Body of pancreas (tissue), 4 donors: ENCODE measurements at regions not wholly inside any gene's neighbourhood (a gene's known extent, or its start where the extent isn't known, plus 50 kb on each side); places are given as distances from the start of the nearest gene placed in this dataset.

Experiments used
- ATAC-seq: fragments of 150-250 bp; one replicate; pipeline ENCODE4 v1.9.1; 2016
- DNase-seq, 4 donors: peaks; one replicate each; pipeline ENCODE4 v3.0.0-alpha.2; 2019
- H3K27ac ChIP-seq, 4 donors: fragments of 200-600 bp; sonication (generic); 1 replicate in 3 of 4; 2 replicates in 1 of 4; pipeline versions ENCODE4 v1.5.1 to v1.6.1; 2016 to 2019; ENCODE audit warnings: mild to moderate bottlenecking in 1 of 4, mixed read lengths in 1 of 4, moderate library complexity in 1 of 4
- H3K27me3 ChIP-seq, 2 donors: fragments of 200-600 bp; sonication (generic); one replicate each; pipeline ENCODE4 v1.6.0; 2016; ENCODE audit warnings: mild to moderate bottlenecking in 1 of 2
- H3K36me3 ChIP-seq, 2 donors: fragments of 200-600 bp; sonication (generic); replicated peaks in 1 of 2; 2 replicates each; pipeline ENCODE4 v1.5.1; 2016; ENCODE audit warnings: low read depth in 2 of 2; ENCODE audit not compliant: insufficient read depth in 1 of 2
- H3K4me1 ChIP-seq: fragments of 200-600 bp; sonication (generic); one replicate; pipeline ENCODE4 v1.6.0; 2016
- H3K4me3 ChIP-seq, 2 donors: fragments of 200-600 bp; sonication (generic); 1 replicate in 1 of 2; 2 replicates in 1 of 2; pipeline ENCODE4 v1.5.1; 2016 to 2019
- H3K9me3 ChIP-seq, 3 donors: fragments of 200-600 bp; sonication (generic); 1 replicate in 2 of 3; 2 replicates in 1 of 3; pipeline ENCODE4 v1.5.1; 2016
- POLR2A ChIP-seq, 3 donors: fragments of 450-650 bp; IDR thresholded peaks; one replicate each; pipeline ENCODE4 v1.6.1; 2016; ENCODE audit warnings: antibody characterized with exemption in 3 of 3, mild to moderate bottlenecking in 2 of 3
- WGBS, 2 donors: methylation state at CpG; one replicate each; pipeline ENCODE4 v1.1.5; 2017; 5-methylcytosine and 5-hydroxymethylcytosine counted together
- intact Hi-C: fragments of 100-400 bp; cut with DNase I; formaldehyde crosslinking; loops from one replicate; pipeline ENCODE4 v1.15.1; 2023
- TF ChIP-seq, protein P1 (sequence below), 7 experiments: fragments of 450-650 bp in 4 of 7; fragments of 200-600 bp in 3 of 7; sonication (generic) in 3 of 7; IDR thresholded peaks; one replicate each; pipeline ENCODE4 v1.5.1; 2016 to 2019; ENCODE audit warnings: antibody characterized with exemption in 7 of 7

DNA sequence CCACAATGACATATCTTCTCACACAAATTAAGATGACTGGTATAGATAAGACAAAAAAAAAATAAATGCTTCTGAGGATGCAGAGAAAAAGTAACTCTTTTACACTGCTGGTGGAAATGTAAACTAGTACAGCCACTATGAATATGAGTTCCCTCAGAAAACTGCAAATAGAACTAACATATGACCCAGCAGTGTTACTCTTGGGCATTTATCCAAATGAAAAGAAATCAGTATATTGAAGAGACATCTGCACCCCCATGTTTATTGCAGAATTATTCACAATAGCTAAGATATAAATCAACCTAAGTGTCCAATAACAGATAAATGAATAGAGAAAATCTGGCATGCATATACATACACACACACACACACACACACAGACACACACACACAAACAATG lies 83.0 kb upstream of the FAM174A start:
- intact Hi-C loops: no loop called here
- DNase-seq (no peak), ATAC-seq (no peak)
- no peak overlapping the region for H3K4me3 ChIP-seq
- no peaks in the 10 kb centered on the region for H3K9me3 ChIP-seq
- H3K27me3 ChIP-seq: no peaks in the 10 kb centered on the region
- no peaks in the 10 kb centered on the region for H3K4me1 ChIP-seq
- no peaks in the 10 kb centered on the region for H3K36me3 ChIP-seq
- TF ChIP-seq, protein P1, sequence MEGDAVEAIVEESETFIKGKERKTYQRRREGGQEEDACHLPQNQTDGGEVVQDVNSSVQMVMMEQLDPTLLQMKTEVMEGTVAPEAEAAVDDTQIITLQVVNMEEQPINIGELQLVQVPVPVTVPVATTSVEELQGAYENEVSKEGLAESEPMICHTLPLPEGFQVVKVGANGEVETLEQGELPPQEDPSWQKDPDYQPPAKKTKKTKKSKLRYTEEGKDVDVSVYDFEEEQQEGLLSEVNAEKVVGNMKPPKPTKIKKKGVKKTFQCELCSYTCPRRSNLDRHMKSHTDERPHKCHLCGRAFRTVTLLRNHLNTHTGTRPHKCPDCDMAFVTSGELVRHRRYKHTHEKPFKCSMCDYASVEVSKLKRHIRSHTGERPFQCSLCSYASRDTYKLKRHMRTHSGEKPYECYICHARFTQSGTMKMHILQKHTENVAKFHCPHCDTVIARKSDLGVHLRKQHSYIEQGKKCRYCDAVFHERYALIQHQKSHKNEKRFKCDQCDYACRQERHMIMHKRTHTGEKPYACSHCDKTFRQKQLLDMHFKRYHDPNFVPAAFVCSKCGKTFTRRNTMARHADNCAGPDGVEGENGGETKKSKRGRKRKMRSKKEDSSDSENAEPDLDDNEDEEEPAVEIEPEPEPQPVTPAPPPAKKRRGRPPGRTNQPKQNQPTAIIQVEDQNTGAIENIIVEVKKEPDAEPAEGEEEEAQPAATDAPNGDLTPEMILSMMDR (IDR thresholded peaks at IDR 0.05): no peak
- no peak for TF ChIP-seq POLR2A (IDR thresholded peaks at IDR 0.05)
- no peak overlapping the region for H3K27ac ChIP-seq

DNA sequence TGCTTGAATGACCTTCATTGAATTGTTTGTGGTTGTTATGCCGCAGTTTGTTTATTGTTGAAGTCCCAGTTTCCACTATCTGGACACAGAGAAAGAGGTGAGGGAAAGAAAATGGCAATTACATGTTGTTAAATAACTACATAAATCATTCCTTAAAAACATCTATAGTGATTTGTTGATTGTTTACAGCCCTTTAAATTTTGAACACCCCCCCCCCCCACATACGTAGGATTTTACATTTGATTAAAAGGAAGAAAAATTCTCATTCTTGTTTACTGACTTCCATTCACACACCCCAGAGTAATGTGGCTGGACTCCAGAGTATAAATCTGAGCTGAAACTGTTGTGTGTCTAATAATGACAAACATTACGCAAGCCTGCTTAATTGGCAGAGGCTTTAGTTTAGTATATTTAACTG lies 87.1 kb upstream of the FAM174A start:
- Histone ChIP-seq H3K9me3 (no peaks in the 10 kb centered on the region), H3K27me3 (no peaks in the 10 kb centered on the region), H3K36me3 (no peaks in the 10 kb centered on the region), H3K4me1 (no peaks in the 10 kb centered on the region), H3K4me3 (no peak overlapping the region), H3K27ac (no peak overlapping the region)
- TF ChIP-seq, protein P1 (IDR thresholded peaks at IDR 0.05): no peak
- TF ChIP-seq POLR2A (IDR thresholded peaks at IDR 0.05): no peak
- intact Hi-C loops: no loop called here
- no peak for ATAC-seq
- no peak for DNase-seq
- WGBS, 2 donors: 50 to 63% methylated on average over 3 of the region's 3 CpGs

DNA sequence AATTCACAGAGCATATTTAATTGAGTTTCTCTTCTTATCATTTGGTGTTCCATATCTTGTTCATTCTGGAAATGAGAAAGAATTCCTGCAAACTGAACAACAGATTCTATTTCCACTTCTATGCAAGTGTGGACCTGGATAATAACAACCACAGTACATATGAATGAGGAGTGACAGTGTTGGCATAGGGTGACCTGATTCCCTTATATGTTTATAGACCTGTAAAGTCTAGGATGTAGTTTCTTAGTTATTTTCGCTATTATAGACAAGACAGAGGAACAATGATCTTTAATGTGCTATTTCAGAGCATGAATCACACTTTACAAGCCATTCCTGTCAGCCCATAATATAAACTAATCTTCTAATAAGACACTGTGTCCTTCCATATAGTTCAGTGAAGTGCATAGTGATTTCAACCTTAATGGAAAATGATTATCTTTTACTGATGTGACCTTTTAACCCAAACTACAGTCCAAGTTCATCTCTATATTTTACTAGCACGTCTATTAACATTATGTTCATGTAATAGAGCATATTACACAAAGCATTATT lies 88.2 kb upstream of the FAM174A start:
- no peaks in the 10 kb centered on the region for H3K36me3 ChIP-seq
- H3K27ac ChIP-seq: no peak overlapping the region
- no peak for DNase-seq
- H3K4me3 ChIP-seq: no peak overlapping the region
- no peaks in the 10 kb centered on the region for H3K9me3 ChIP-seq
- no peaks in the 10 kb centered on the region for H3K27me3 ChIP-seq
- ATAC-seq: no peak
- no peaks in the 10 kb centered on the region for H3K4me1 ChIP-seq
- 73 to 76% methylated on average over 2 of the region's 2 CpGs for WGBS, 2 donors
- intact Hi-C loops: no loop called here
- TF ChIP-seq, protein P1 (IDR thresholded peaks at IDR 0.05): no peak
- TF ChIP-seq POLR2A (IDR thresholded peaks at IDR 0.05): no peak

DNA sequence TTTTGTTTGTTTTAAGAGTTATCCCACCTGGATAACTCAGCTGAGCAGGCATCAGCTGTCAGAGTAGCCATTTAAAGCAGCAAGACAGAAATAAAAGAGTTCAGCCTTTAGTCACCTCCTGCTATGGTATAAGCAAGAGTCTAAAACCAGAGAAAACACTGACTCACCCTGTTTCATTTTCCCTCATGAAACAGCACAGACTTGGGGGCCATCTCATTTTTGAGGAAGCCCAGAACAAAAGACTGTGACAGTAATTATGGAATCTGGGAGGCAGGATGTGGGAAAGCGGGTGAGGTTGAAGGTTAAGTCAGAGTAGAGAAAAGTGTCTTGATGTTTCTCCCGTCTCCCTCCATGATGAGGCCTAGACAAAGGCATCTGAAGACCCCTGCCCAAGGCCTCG lies 90.2 kb upstream of the FAM174A start:
- no peak overlapping the region for H3K27ac ChIP-seq
- no peaks in the 10 kb centered on the region for H3K36me3 ChIP-seq
- H3K27me3 ChIP-seq: no peaks in the 10 kb centered on the region
- intact Hi-C loops: no loop called here
- H3K4me3 ChIP-seq: no peak overlapping the region
- TF ChIP-seq, protein P1 (IDR thresholded peaks at IDR 0.05): no peak
- no peak for DNase-seq
- 82 to 90% methylated on average over 3 of the region's 3 CpGs for WGBS, 2 donors
- no peak for ATAC-seq
- no peaks in the 10 kb centered on the region for H3K9me3 ChIP-seq
- no peaks in the 10 kb centered on the region for H3K4me1 ChIP-seq

DNA sequence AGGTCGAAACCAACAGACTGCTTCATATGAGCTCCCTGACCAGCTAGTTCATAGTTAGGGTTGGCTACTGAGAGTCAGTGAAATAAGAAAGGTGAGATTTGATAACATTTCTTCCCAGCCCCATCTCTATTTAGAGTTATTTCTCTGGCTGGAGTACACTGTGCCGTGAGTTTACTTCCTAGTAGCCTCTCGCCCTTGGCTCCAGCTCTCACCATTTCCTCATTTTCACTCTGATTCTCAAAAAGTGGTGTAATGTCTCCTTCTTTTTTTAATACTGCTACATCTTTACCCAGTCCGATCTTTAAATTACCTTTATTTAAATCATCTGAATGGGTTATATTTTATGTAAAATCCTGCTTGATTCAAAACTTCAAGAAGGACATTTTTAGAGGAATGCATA lies 100.4 kb upstream of the FAM174A start:
- WGBS, 2 donors: 72 to 84% methylated on average over 4 of the region's 4 CpGs
- H3K4me1 ChIP-seq: no peaks in the 10 kb centered on the region
- no peaks in the 10 kb centered on the region for H3K9me3 ChIP-seq
- no peak for TF ChIP-seq POLR2A (IDR thresholded peaks at IDR 0.05)
- TF ChIP-seq, protein P1 (IDR thresholded peaks at IDR 0.05): no peak
- DNase-seq: no peak
- intact Hi-C loops: no loop called here
- H3K27ac ChIP-seq: no peak overlapping the region
- no peak overlapping the region for H3K4me3 ChIP-seq
- H3K36me3 ChIP-seq: no peaks in the 10 kb centered on the region
- H3K27me3 ChIP-seq: no peaks in the 10 kb centered on the region
- ATAC-seq: no peak
